ENCODE measurements at regions not wholly inside any gene's neighbourhood (a gene's known extent, or its start where the extent isn't known, plus 50 kb on each side); places are given as distances from the start of the nearest gene placed in this dataset.

GRCh38 chr12:85673921-85674420, 162.2 kb downstream of the RASSF9 start:
- intact Hi-C loops (cut with micrococcal nuclease) (no loop called here), dilution Hi-C loops (cut with MboI; ENCODE audit: extremely low pct_ligation_motif_present, low sequenced_read_pairs) (no loop called here)
- Histone ChIP-seq H3K27ac (ENCODE audit: insufficient read depth, low read depth, low read length) (no peak overlapping the region), H3K9me3 (replicated peaks; ENCODE audit: control insufficient read depth, insufficient read depth, low read length) (no peaks in the 10 kb centered on the region), H3K4me3 (replicated peaks in 1 of 3; ENCODE audit: insufficient read depth in 1 of 3, low read depth in 1 of 3, low read length in 3 of 3) (no peak overlapping the region), H3K9ac (replicated peaks; ENCODE audit: extremely low read depth, insufficient read depth, low read length) (no peak overlapping the region), H4K20me1 (replicated peaks; ENCODE audit: control insufficient read depth, extremely low read depth, insufficient read depth, low read length) (no peaks in the 10 kb centered on the region), H3K36me3 (ENCODE audit: control insufficient read depth in 2 of 2, extremely low read depth in 1 of 2, insufficient read depth in 2 of 2, low read length in 2 of 2) (no peaks in the 10 kb centered on the region), H3K4me1 (ENCODE audit: control insufficient read depth, extremely low read depth, insufficient read depth, low read length) (no peaks in the 10 kb centered on the region), H3K4me2 (ENCODE audit: insufficient read depth, low read length) (no peak overlapping the region), H3K79me2 (ENCODE audit: control insufficient read depth, insufficient read depth, low read length) (no peaks in the 10 kb centered on the region), H3K9me1 (replicated peaks; ENCODE audit: control insufficient read depth, extremely low read depth, insufficient read depth, low read length) (no peaks in the 10 kb centered on the region), H3K27me3 (ENCODE audit: control insufficient read depth in 2 of 2, insufficient read depth in 2 of 2, low read length in 2 of 2) (no peaks in the 10 kb centered on the region), H2AFZ (ENCODE audit: low read depth, low read length) (no peak overlapping the region)
- no TSS peak for BruUV-seq (replicated peaks)
- CTCF ChIA-PET: interaction anchor here (1.1 to 1.3 kb wide), 2 partner anchors 9 kb away, joined by 3 read pairs; no protein-coding TSS in a partner anchor
- no peak for FAIRE-seq
- POLR2A ChIA-PET: no interaction called here
- no peak for DNase-seq (ENCODE audit: low read depth, low spot score)
- TF ChIP-seq GATA2 (IDR thresholded peaks at IDR 0.05; ENCODE audit: insufficient read depth, insufficient read length, low read depth, low read length): no peak
- TF ChIP-seq POLR2AphosphoS5 (IDR thresholded peaks at IDR 0.05; ENCODE audit: insufficient read depth, low read depth, low read length): no peak
- no peak for TF ChIP-seq FOS (IDR thresholded peaks at IDR 0.05; ENCODE audit: borderline replicate concordance, insufficient read depth, low read length)
- TF ChIP-seq CTCF (IDR thresholded peaks at IDR 0.05; ENCODE audit: extremely low read depth in 1 of 2, insufficient read depth in 1 of 2, low read depth in 1 of 2, low read length in 2 of 2): no peak
- no peak for TF ChIP-seq JUN (IDR thresholded peaks at IDR 0.05; ENCODE audit: borderline replicate concordance, insufficient read depth, insufficient read length, low read depth)
- no peak for TF ChIP-seq EZH2 (IDR thresholded peaks at IDR 0.05; ENCODE audit: borderline replicate concordance, low read depth, low read length, severe bottlenecking)
- no peak for TF ChIP-seq MAX (IDR thresholded peaks at IDR 0.05; ENCODE audit: insufficient read depth, insufficient read length)
- no peak for TF ChIP-seq MYC (IDR thresholded peaks at IDR 0.05; ENCODE audit: low read depth, low read length)
- no peak for TF ChIP-seq POLR2A (IDR thresholded peaks at IDR 0.05; ENCODE audit: low read depth, low read length)
